ENCODE measurements at regions not wholly inside any gene's neighbourhood (a gene's known extent, or its start where the extent isn't known, plus 50 kb on each side); places are given as distances from the start of the nearest gene placed in this dataset.
"Not testable (repeated sequence)": the region's sequence is repeated elsewhere in the genome, so short reads cannot be mapped to it uniquely, and the experiment has no call there.

DNA sequence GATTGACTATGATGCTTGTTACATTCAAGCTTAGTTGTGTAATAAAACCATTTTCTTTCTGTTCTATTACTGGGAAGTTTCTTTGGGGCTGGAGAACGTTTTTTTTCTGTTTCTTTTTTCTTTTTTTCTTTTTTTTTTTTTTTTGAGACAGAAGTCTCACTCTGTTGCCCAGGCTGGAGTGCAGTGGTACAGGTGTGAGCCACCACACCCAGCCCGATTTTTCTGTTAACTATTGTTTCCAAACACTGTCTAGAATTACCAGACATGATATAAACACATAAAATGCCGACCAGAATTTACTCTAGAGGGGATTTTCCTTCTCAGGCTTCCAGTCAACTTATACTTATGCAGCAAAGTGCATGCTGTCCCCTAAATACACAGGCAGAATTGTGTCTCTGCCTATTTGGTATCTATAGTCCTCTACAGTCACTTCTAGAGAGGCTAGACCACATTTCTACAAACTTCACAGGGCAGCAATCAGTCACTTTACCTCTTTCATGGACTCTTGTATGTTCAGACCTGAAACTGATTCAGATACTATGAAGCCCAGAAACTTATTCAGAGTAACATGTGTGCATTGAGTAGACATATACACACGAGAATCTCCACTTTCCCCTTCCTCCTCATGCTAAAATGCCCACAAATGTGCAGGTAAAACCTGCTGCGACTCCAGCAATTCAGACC, 121.2 kb downstream of the ZNF737 start:
- TF ChIP-seq, protein P1, sequence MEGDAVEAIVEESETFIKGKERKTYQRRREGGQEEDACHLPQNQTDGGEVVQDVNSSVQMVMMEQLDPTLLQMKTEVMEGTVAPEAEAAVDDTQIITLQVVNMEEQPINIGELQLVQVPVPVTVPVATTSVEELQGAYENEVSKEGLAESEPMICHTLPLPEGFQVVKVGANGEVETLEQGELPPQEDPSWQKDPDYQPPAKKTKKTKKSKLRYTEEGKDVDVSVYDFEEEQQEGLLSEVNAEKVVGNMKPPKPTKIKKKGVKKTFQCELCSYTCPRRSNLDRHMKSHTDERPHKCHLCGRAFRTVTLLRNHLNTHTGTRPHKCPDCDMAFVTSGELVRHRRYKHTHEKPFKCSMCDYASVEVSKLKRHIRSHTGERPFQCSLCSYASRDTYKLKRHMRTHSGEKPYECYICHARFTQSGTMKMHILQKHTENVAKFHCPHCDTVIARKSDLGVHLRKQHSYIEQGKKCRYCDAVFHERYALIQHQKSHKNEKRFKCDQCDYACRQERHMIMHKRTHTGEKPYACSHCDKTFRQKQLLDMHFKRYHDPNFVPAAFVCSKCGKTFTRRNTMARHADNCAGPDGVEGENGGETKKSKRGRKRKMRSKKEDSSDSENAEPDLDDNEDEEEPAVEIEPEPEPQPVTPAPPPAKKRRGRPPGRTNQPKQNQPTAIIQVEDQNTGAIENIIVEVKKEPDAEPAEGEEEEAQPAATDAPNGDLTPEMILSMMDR (IDR thresholded peaks at IDR 0.05), result no peak
- no peak for DNase-seq (ENCODE audit: extremely low spot score, unreplicated experiment)
- no peak overlapping the region for H3K4me3 Mint-ChIP-seq (ENCODE audit: unreplicated experiment)
- no peaks in the 10 kb centered on the region for H3K4me1 Mint-ChIP-seq (ENCODE audit: unreplicated experiment)
- no peaks in the 10 kb centered on the region for H3K27me3 Mint-ChIP-seq (ENCODE audit: unreplicated experiment)
- H3K27ac Mint-ChIP-seq (ENCODE audit: unreplicated experiment), result no peak overlapping the region
- no peaks in the 10 kb centered on the region for H3K9me3 Mint-ChIP-seq (ENCODE audit: unreplicated experiment)
- no peaks in the 10 kb centered on the region for H3K36me3 Mint-ChIP-seq (ENCODE audit: unreplicated experiment)

DNA sequence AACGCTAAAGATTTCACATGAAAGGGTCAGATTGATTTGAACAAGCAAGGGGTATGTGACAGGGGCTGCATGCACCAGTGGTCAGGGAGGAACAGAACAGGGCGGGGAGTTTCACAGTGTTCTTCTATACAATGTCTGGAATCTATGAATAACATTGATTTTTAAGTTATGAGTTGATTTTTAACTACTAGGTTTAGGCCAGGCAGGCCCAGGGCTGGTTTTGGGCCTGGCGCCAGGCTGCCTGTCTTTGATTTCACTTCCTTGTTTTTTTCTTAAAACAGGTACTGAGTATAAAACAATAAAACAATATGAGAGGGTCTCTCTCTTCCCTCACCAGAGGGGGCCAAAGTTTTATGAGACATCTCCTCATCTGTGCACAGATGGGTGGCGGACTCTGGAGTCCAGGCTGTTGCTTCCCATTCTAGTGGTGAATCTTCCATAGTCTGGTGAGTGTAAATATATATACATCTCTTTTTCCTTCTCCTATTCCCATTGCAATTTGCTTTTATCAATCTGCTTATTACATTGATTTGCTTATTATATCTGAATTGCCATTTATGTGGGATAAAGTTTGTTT, 133.2 kb downstream of the ZNF737 start:
- not testable (repeated sequence) for H3K36me3 Mint-ChIP-seq (ENCODE audit: unreplicated experiment); H3K27ac Mint-ChIP-seq (ENCODE audit: unreplicated experiment); H3K4me1 Mint-ChIP-seq (ENCODE audit: unreplicated experiment); H3K9me3 Mint-ChIP-seq (ENCODE audit: unreplicated experiment); H3K4me3 Mint-ChIP-seq (ENCODE audit: unreplicated experiment); DNase-seq (ENCODE audit: extremely low spot score, unreplicated experiment); H3K27me3 Mint-ChIP-seq (ENCODE audit: unreplicated experiment)

GRCh38 chr19:20431826-20432225, 133.8 kb downstream of the ZNF737 start:
- no peak for DNase-seq (ENCODE audit: extremely low spot score, unreplicated experiment)
- Mint-ChIP-seq H3K4me1 (ENCODE audit: unreplicated experiment) (no peaks in the 10 kb centered on the region), H3K27me3 (ENCODE audit: unreplicated experiment) (no peaks in the 10 kb centered on the region), H3K4me3 (ENCODE audit: unreplicated experiment) (no peak overlapping the region), H3K9me3 (ENCODE audit: unreplicated experiment) (no peaks in the 10 kb centered on the region), H3K36me3 (ENCODE audit: unreplicated experiment) (no peaks in the 10 kb centered on the region), H3K27ac (ENCODE audit: unreplicated experiment) (no peak overlapping the region)
- TF ChIP-seq, protein P1 (IDR thresholded peaks at IDR 0.05), result no peak

DNA sequence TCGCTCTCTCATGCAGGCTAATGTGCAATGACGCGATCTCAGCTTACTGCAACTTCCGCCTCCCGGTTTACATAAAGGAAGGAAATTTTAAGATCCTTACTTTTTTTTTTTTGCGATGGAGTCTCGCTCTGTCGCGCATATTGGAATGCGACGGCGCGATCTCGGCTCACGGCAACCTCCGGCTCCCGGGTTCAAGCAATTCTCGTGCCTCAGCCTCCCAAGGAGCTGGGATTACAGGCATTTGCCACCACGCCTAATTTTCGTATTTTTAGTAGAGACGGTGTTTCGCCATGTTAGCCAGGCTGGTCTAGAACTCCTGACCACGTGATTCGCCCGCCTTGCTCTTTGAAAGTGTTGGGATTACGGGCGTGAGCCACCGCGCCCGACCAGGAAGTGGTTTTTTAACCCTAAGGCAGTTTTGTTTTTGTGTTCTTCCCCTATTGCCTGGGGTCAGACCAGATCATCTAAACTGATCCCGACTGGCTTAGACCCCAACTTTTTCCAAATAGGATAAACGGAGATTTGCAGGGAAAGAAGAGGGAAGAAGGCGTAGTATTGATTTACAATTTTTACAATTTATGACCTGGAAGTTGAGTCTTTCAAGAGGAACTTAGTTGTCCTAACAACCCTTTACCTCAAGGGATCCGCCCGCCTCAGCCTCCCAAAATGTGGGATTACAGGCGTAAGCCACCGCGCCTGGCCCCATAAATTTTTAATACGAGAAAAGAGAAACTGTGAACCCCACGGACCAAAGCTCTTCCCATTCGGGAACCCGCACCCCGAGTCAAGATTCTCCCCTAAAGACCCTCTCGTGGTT, 142.0 kb downstream of the ZNF737 start:
- H3K9me3 Mint-ChIP-seq (ENCODE audit: unreplicated experiment), result no peaks in the 10 kb centered on the region
- no peaks in the 10 kb centered on the region for H3K27me3 Mint-ChIP-seq (ENCODE audit: unreplicated experiment)
- H3K27ac Mint-ChIP-seq (ENCODE audit: unreplicated experiment), result peak overlapping the region; percentile 98
- H3K4me1 Mint-ChIP-seq (ENCODE audit: unreplicated experiment), result peaks cover 1% of the 10 kb centered on the region
- peaks cover 13% of the 10 kb centered on the region for H3K36me3 Mint-ChIP-seq (ENCODE audit: unreplicated experiment)
- DNase-seq (ENCODE audit: extremely low spot score, unreplicated experiment), result no peak
- peak overlapping the region; percentile 90 for H3K4me3 Mint-ChIP-seq (ENCODE audit: unreplicated experiment)
- TF ChIP-seq, protein P1 (IDR thresholded peaks at IDR 0.05), result no peak

DNA sequence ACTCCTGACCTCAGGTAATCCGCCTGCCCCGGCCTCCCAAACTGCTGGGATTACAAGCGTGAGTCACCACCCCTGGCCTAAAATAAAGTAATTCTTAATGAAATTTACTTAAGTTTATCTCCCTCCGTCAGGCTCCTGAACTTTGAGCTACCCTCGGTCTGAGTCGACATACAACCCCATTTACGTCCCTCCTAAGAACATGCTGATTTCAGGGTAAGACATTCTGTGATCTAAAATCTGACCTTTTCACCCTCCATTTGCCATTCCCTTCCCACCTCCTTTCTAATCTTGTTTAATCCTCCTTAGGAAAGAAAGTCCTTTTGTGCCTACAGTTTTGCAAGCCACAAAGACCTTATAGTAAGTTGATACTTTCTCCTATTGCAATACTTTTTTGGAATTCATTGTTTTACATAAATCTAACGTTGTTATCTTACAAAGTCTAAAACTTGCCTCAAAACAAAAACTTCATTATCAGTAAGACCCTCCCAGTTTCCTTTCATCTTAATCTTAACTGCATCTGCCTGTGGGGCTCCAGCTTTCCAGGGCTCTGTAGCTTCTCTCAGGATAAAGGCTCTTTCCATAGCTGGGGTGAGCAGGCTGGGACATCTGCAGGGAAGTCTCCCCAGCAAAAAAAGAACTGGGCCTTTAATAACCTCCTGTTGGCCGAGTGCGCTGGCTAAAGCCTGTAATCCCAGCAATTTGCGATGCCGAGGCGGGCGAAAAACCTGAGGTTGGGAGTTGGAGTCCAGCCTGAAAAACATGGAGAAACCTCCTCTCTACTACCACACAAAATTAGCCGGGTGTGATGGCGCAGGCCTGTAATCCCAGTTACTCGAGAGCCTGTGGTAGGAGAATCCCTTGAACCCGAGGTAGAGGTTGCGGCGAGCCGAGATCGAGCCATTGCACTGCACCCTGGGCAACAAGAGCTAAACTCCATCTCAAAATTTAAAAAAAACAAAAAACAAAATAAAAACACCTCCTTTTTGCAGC, 143.1 kb downstream of the ZNF737 start:
- Mint-ChIP-seq H3K4me3 (ENCODE audit: unreplicated experiment) (peak overlapping the region; percentile 90), H3K27me3 (ENCODE audit: unreplicated experiment) (no peaks in the 10 kb centered on the region), H3K36me3 (ENCODE audit: unreplicated experiment) (peaks cover 15% of the 10 kb centered on the region), H3K9me3 (ENCODE audit: unreplicated experiment) (no peaks in the 10 kb centered on the region), H3K27ac (ENCODE audit: unreplicated experiment) (peak overlapping the region; percentile 98), H3K4me1 (ENCODE audit: unreplicated experiment) (peaks cover 1% of the 10 kb centered on the region)
- no peak for DNase-seq (ENCODE audit: extremely low spot score, unreplicated experiment)
- TF ChIP-seq, protein P1 (IDR thresholded peaks at IDR 0.05), result no peak

Measured in osteocyte (in vitro differentiated cells).